ENCODE measurements at regions not wholly inside any gene's neighbourhood (a gene's known extent, or its start where the extent isn't known, plus 50 kb on each side); places are given as distances from the start of the nearest gene placed in this dataset.

DNA sequence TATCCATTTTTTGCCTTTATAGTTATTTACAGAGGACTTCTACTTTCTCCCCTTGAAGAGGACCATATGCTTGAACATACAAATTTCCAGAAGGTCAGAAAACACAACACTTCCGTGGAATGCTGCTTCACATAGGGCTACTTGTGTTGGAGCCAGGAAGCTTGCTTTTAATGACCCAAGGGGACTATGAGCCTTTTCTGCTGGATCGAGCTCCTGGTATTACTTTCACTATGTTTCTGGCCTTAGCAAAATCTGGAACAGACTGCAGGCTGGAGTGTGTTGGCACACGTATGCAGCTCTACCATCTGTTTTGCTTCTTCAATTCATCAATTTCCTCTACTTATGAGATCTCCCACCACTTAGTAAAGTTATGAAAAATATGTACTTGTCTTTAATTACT is 69.3 kb upstream of the CBLB start:
- H3K27me3 Mint-ChIP-seq: no peaks in the 10 kb centered on the region
- intact Hi-C loops (cut with micrococcal nuclease): no loop called here

DNA sequence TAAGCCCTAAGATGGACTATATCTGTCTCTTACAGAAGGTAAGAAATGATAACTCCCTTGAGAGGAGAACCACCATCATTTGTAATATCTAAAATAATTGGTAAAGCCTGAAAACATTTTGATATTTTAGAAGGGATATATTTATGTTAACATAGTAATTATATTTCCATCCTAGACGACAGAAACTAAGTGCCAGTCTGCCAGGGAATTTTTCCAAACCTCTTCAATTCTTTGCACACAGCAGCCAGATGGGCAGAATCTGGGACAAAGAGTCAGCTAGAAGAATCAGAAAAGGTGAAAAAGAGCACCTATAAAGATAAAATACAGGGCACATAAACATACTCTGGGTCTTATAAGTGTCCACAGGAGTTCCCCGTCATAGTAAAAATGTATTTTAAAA is 70.0 kb upstream of the CBLB start:
- intact Hi-C loops (cut with micrococcal nuclease): no loop called here
- ATAC-seq (ENCODE audit: low read depth) (no peak), DNase-seq (no peak)
- Mint-ChIP-seq H3K36me3 (ENCODE audit: low read depth) (no peaks in the 10 kb centered on the region), H3K27me3 (no peaks in the 10 kb centered on the region), H3K4me3 (no peak overlapping the region), H3K27ac (no peak overlapping the region), H3K9me3 (no peaks in the 10 kb centered on the region), H3K4me1 (no peaks in the 10 kb centered on the region)
- TF ChIP-seq, protein P1, sequence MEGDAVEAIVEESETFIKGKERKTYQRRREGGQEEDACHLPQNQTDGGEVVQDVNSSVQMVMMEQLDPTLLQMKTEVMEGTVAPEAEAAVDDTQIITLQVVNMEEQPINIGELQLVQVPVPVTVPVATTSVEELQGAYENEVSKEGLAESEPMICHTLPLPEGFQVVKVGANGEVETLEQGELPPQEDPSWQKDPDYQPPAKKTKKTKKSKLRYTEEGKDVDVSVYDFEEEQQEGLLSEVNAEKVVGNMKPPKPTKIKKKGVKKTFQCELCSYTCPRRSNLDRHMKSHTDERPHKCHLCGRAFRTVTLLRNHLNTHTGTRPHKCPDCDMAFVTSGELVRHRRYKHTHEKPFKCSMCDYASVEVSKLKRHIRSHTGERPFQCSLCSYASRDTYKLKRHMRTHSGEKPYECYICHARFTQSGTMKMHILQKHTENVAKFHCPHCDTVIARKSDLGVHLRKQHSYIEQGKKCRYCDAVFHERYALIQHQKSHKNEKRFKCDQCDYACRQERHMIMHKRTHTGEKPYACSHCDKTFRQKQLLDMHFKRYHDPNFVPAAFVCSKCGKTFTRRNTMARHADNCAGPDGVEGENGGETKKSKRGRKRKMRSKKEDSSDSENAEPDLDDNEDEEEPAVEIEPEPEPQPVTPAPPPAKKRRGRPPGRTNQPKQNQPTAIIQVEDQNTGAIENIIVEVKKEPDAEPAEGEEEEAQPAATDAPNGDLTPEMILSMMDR (IDR thresholded peaks at IDR 0.05): no peak
- POLR2A ChIA-PET: no interaction called here
- CTCF ChIA-PET: no interaction called here

More for the DNA sequence above, 69.3 kb upstream of the CBLB start:
- DNase-seq: no peak
- H3K27ac Mint-ChIP-seq: no peak overlapping the region
- H3K4me3 Mint-ChIP-seq: no peak overlapping the region
- CTCF ChIA-PET: no interaction called here
- no peak for ATAC-seq (ENCODE audit: low read depth)
- POLR2A ChIA-PET: no interaction called here
- TF ChIP-seq, protein P1 (IDR thresholded peaks at IDR 0.05): no peak
- no peaks in the 10 kb centered on the region for H3K36me3 Mint-ChIP-seq (ENCODE audit: low read depth)
- no peaks in the 10 kb centered on the region for H3K4me1 Mint-ChIP-seq
- H3K9me3 Mint-ChIP-seq: no peaks in the 10 kb centered on the region

DNA sequence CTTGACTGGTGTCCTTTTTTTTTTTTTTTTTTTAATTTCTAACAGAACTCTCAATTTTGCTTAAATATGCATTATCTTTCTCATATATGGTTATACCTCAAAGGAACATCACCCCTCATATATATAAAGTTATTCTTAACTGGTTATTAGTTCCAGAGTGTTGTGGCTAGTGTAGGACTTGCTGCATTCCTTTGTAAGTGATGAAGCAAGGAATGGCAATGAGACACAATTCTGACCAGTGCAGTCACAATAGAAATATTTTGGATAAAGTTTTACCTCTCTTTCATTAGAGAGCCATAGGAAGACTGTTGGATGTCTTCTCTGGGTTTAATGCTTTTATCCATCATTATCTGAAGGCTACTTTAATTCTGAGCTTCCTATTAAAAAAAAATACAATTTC is 75.5 kb upstream of the CBLB start:
- ATAC-seq (ENCODE audit: low read depth) (no peak), DNase-seq (no peak)
- Mint-ChIP-seq H3K9me3 (no peaks in the 10 kb centered on the region), H3K4me3 (no peak overlapping the region), H3K27ac (no peak overlapping the region), H3K36me3 (ENCODE audit: low read depth) (no peaks in the 10 kb centered on the region), H3K27me3 (no peaks in the 10 kb centered on the region), H3K4me1 (no peaks in the 10 kb centered on the region)
- TF ChIP-seq, protein P1 (IDR thresholded peaks at IDR 0.05): no peak
- intact Hi-C loops (cut with micrococcal nuclease): no loop called here
- ChIA-PET CTCF (no interaction called here), POLR2A (no interaction called here)

DNA sequence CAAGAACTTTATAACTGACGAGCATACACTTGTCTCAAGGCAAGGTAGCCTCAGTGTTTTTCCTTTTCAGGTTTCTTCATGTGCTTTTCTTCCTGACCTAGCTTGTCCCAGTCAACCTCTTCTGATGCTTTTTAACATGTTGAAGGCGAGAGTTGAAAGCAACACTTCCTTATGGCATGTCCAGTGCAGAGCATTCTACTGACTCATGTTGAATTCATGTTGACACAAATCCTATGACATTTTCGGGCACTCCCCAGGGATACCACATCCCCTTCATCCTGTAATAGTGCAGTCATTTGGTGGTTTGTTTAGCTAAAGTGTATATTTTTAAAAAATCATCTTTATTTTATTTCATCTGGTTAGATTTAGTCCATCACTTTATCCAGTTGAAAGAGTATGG is 75.9 kb upstream of the CBLB start:
- ATAC-seq (ENCODE audit: low read depth): no peak
- H3K27me3 Mint-ChIP-seq: no peaks in the 10 kb centered on the region
- no peaks in the 10 kb centered on the region for H3K4me1 Mint-ChIP-seq
- H3K27ac Mint-ChIP-seq: no peak overlapping the region
- ChIA-PET POLR2A (no interaction called here), CTCF (no interaction called here)
- intact Hi-C loops (cut with micrococcal nuclease): no loop called here
- TF ChIP-seq, protein P1 (IDR thresholded peaks at IDR 0.05): no peak
- no peak for DNase-seq
- H3K4me3 Mint-ChIP-seq: no peak overlapping the region
- no peaks in the 10 kb centered on the region for H3K36me3 Mint-ChIP-seq (ENCODE audit: low read depth)
- no peaks in the 10 kb centered on the region for H3K9me3 Mint-ChIP-seq

DNA sequence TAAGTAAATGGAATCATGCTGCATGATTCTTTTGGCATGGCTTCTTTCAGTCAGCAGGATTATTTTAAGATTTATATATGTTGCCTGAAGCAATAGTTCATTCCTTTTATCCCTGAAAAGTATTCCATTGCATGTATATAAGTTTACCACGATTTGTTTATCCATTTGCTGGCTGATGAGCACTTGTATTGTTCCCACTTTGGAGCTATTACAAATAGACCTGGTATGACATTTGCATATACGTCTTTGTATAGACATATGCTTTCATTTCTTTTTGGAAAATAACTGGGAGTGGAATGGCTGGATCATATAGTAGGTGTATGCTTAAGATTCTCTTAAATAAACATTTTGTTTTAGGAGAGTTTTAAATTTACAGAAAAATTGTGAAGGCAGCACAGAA is 79.3 kb upstream of the CBLB start:
- no peaks in the 10 kb centered on the region for H3K9me3 Mint-ChIP-seq
- H3K4me3 Mint-ChIP-seq: no peak overlapping the region
- ChIA-PET CTCF (no interaction called here), POLR2A (no interaction called here)
- DNase-seq (no peak), ATAC-seq (ENCODE audit: low read depth) (no peak)
- H3K27me3 Mint-ChIP-seq: no peaks in the 10 kb centered on the region
- no peaks in the 10 kb centered on the region for H3K36me3 Mint-ChIP-seq (ENCODE audit: low read depth)
- TF ChIP-seq, protein P1 (IDR thresholded peaks at IDR 0.05): no peak
- no peaks in the 10 kb centered on the region for H3K4me1 Mint-ChIP-seq
- H3K27ac Mint-ChIP-seq: no peak overlapping the region
- intact Hi-C loops (cut with micrococcal nuclease): no loop called here

Data from activated B cell treated with CpG ODN at 0.5 μM for 24 hours (primary cell).